Naive thymus-derived CD8-positive, alpha-beta T cell (primary cell): ENCODE measurements at regions not wholly inside any gene's neighbourhood (a gene's known extent, or its start where the extent isn't known, plus 50 kb on each side); places are given as distances from the start of the nearest gene placed in this dataset.
A peak's percentile ranks its signal among the peaks of the same experiment; 100 is the strongest.

Experiments used
- ATAC-seq, 2 donors: fragments of 150-1000 bp; cut with Tn5 transposase in 1 of 2; sonication (Bioruptor Pico), chemical (Tn5 transposase) in 1 of 2; 1 replicate in 1 of 2; 2 replicates in 1 of 2; pipeline ENCODE4 v1.10.0; 2021; ENCODE audit warnings: mild to moderate bottlenecking in 2 of 2, moderate library complexity in 2 of 2
- POLR2A ChIA-PET: fragments of 350-600 bp; sonication (Branson Sonifier 250); formaldehyde crosslinking; loops from one replicate; lab custom pipeline; 2021; ENCODE audit warnings: antibody characterized with exemption; lab: Charles Lee
- DNase-seq, 10 donors: peaks; one replicate each; pipeline versions ENCODE4 v3.0.0 to v3.0.0-alpha.2; 2020 to 2022
- H3K27ac Mint-ChIP-seq, 10 donors: one replicate each; pipeline ENCODE4 v1.8.0; 2020 to 2022; ENCODE audit warnings: mild to moderate bottlenecking in 10 of 10, mixed read lengths in 10 of 10, moderate library complexity in 4 of 10, inconsistent platforms in 1 of 10
- H3K27me3 Mint-ChIP-seq, 5 donors: one replicate each; pipeline ENCODE4 v1.8.0; 2021 to 2022; ENCODE audit warnings: mixed read lengths in 5 of 5
- H3K36me3 Mint-ChIP-seq, 3 donors: one replicate each; pipeline ENCODE4 v1.8.0; 2020 to 2022; ENCODE audit warnings: mixed read lengths in 3 of 3, mild to moderate bottlenecking in 2 of 3, inconsistent platforms in 1 of 3
- H3K4me1 Mint-ChIP-seq, 4 donors: one replicate each; pipeline ENCODE4 v1.8.0; 2021 to 2022; ENCODE audit warnings: mixed read lengths in 4 of 4
- H3K4me3 Mint-ChIP-seq, 10 donors: one replicate each; pipeline ENCODE4 v1.8.0; 2020 to 2022; ENCODE audit warnings: mild to moderate bottlenecking in 10 of 10, mixed read lengths in 10 of 10, moderate library complexity in 6 of 10, inconsistent platforms in 1 of 10
- H3K9me3 Mint-ChIP-seq, 9 donors: one replicate each; pipeline ENCODE4 v1.8.0; 2020 to 2022; ENCODE audit warnings: mixed read lengths in 9 of 9, mild to moderate bottlenecking in 3 of 9, inconsistent platforms in 1 of 9, moderate library complexity in 1 of 9

DNA sequence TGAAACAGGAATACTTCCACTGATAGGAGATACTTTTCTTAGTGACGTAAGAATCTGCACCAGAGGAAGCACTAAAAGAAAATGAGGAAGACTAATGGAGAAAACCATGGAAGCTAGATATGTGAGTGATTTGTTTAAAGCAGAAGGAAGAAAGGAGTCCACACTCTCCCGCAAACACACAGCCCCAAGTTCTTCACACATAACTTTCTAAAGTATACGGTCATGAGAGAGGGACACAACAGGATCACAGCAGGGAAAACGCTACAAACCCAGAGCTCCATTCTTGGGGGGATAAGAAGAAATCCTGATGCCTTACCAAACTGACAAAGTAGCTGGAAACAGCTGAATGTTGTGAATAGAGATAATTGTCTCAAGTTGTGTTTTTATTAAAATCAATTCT lies 222.2 kb upstream of the TMEM161B start:
- no peaks in the 10 kb centered on the region for H3K9me3 Mint-ChIP-seq
- no peak overlapping the region for H3K27ac Mint-ChIP-seq
- H3K4me1 Mint-ChIP-seq = no peaks in the 10 kb centered on the region
- POLR2A ChIA-PET = no interaction called here
- no peak overlapping the region for H3K4me3 Mint-ChIP-seq
- H3K36me3 Mint-ChIP-seq = no peaks in the 10 kb centered on the region
- DNase-seq (no peak), ATAC-seq (no peak)
- H3K27me3 Mint-ChIP-seq = peaks cover 8 to 39% (median 17%) of the 10 kb centered on the region in 5 donors

GRCh38 chr5:88489364-88489763 lies 220.7 kb upstream of the TMEM161B start:
- Mint-ChIP-seq H3K27ac (no peak overlapping the region), H3K4me3 (no peak overlapping the region), H3K36me3 (no peaks in the 10 kb centered on the region), H3K9me3 (no peaks in the 10 kb centered on the region), H3K4me1 (no peaks in the 10 kb centered on the region), H3K27me3 (peaks cover 6 to 38% (median 14%) of the 10 kb centered on the region in 5 donors)
- DNase-seq (no peak), ATAC-seq (no peak)
- POLR2A ChIA-PET = no interaction called here

- DNase-seq (no peak), ATAC-seq (no peak)
- POLR2A ChIA-PET = no interaction called here
- peak overlapping the region in 1 of 10 donors; percentile 19 for H3K27ac Mint-ChIP-seq
- no peak overlapping the region for H3K4me3 Mint-ChIP-seq
- no peaks in the 10 kb centered on the region for H3K4me1 Mint-ChIP-seq
- H3K9me3 Mint-ChIP-seq = no peaks in the 10 kb centered on the region
- H3K27me3 Mint-ChIP-seq = peaks cover 6 to 38% (median 14%) of the 10 kb centered on the region in 5 donors
- H3K36me3 Mint-ChIP-seq = no peaks in the 10 kb centered on the region
Observed at GRCh38 chr5:88488561-88488960, 219.9 kb upstream of the TMEM161B start.

GRCh38 chr5:88488130-88488529 lies 219.5 kb upstream of the TMEM161B start:
- Mint-ChIP-seq H3K9me3 (no peaks in the 10 kb centered on the region), H3K4me3 (no peak overlapping the region), H3K4me1 (no peaks in the 10 kb centered on the region), H3K27ac (peak overlapping the region in 1 of 10 donors; percentile 19), H3K27me3 (peaks cover 6 to 38% (median 14%) of the 10 kb centered on the region in 5 donors), H3K36me3 (no peaks in the 10 kb centered on the region)
- ATAC-seq = no peak
- POLR2A ChIA-PET = no interaction called here
- DNase-seq = no peak

GRCh38 chr5:88487066-88487465 lies 218.4 kb upstream of the TMEM161B start:
- POLR2A ChIA-PET = no interaction called here
- no peak for DNase-seq
- no peaks in the 10 kb centered on the region for H3K9me3 Mint-ChIP-seq
- no peak for ATAC-seq
- H3K4me3 Mint-ChIP-seq = no peak overlapping the region
- no peaks in the 10 kb centered on the region for H3K36me3 Mint-ChIP-seq
- peaks cover 3 to 32% (median 12%) of the 10 kb centered on the region in 5 donors for H3K27me3 Mint-ChIP-seq
- no peaks in the 10 kb centered on the region for H3K4me1 Mint-ChIP-seq
- no peak overlapping the region for H3K27ac Mint-ChIP-seq

- H3K4me3 Mint-ChIP-seq = no peak overlapping the region
- ATAC-seq (no peak), DNase-seq (no peak)
- H3K36me3 Mint-ChIP-seq = no peaks in the 10 kb centered on the region
- H3K4me1 Mint-ChIP-seq = no peaks in the 10 kb centered on the region
- POLR2A ChIA-PET = no interaction called here
- H3K27me3 Mint-ChIP-seq = peaks cover 3 to 28% (median 11%) of the 10 kb centered on the region in 5 donors
- no peak overlapping the region for H3K27ac Mint-ChIP-seq
- no peaks in the 10 kb centered on the region for H3K9me3 Mint-ChIP-seq
Observed at GRCh38 chr5:88486431-88486830, 217.8 kb upstream of the TMEM161B start.

DNA sequence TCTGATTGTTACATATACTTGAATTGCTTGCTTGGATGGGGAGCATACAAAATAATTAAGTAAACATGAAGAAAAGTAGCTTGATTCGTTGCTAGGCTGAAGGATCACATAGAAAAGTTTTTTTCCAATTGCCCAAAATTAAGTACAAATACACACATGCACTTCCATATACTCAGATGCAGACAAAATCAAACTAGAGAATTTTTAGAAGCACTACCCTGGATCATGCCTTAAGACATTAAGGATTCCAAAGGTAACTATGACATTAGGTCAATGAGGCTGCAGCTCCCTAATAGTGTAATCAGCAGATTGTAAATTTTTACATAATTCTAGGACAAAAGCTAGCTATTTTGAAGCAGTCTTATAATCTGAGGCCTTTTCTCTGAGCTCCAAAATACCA lies 216.9 kb upstream of the TMEM161B start:
- no peaks in the 10 kb centered on the region for H3K36me3 Mint-ChIP-seq
- DNase-seq (no peak), ATAC-seq (no peak)
- no peaks in the 10 kb centered on the region for H3K9me3 Mint-ChIP-seq
- POLR2A ChIA-PET = no interaction called here
- no peak overlapping the region for H3K4me3 Mint-ChIP-seq
- no peak overlapping the region for H3K27ac Mint-ChIP-seq
- H3K4me1 Mint-ChIP-seq = no peaks in the 10 kb centered on the region
- peaks cover 3 to 28% (median 12%) of the 10 kb centered on the region in 5 donors for H3K27me3 Mint-ChIP-seq

DNA sequence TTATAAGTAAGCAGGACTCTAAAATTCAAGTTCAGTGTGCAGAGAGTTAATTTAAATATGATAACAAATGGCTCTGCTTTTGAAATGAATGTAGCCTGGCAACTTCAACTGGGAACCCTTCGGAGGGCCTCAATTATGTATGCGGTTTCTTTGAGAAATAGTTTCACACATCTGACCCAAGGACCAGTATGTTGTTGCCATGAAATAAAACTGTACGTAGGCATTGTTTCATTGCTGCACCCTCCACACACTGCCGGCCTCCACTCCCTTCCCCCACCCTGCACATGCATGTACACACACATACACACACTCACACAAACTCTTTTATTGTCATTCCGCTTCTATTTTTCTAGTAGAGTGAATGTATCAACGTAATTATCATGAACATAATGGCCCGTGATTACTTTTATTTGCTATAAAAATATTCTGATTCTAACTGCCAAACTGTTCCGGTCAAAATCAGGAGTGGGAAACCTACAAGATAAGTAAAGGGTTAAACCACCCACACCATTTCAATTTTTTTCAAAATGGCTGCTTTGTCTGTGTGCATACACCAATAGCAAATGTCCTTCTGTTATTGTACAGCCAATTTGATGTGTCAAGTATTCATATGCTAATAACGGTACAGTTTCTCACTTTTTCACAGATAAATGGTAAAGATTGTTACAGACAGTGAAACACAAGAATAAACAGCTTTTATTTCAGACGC lies 215.5 kb upstream of the TMEM161B start:
- Mint-ChIP-seq H3K4me1 (no peaks in the 10 kb centered on the region), H3K9me3 (no peaks in the 10 kb centered on the region), H3K4me3 (no peak overlapping the region), H3K36me3 (no peaks in the 10 kb centered on the region), H3K27me3 (peaks cover 2 to 28% (median 13%) of the 10 kb centered on the region in 5 donors), H3K27ac (peak overlapping the region in 1 of 10 donors; percentile 35)
- DNase-seq (no peak), ATAC-seq (no peak)
- POLR2A ChIA-PET = no interaction called here

GRCh38 chr5:88480801-88481499 lies 212.3 kb upstream of the TMEM161B start:
- POLR2A ChIA-PET = no interaction called here
- Mint-ChIP-seq H3K4me1 (no peaks in the 10 kb centered on the region), H3K4me3 (no peak overlapping the region), H3K36me3 (no peaks in the 10 kb centered on the region), H3K27me3 (peaks cover 3 to 16% (median 15%) of the 10 kb centered on the region in 5 donors), H3K27ac (no peak overlapping the region), H3K9me3 (no peaks in the 10 kb centered on the region)
- DNase-seq (no peak), ATAC-seq (no peak)

DNA sequence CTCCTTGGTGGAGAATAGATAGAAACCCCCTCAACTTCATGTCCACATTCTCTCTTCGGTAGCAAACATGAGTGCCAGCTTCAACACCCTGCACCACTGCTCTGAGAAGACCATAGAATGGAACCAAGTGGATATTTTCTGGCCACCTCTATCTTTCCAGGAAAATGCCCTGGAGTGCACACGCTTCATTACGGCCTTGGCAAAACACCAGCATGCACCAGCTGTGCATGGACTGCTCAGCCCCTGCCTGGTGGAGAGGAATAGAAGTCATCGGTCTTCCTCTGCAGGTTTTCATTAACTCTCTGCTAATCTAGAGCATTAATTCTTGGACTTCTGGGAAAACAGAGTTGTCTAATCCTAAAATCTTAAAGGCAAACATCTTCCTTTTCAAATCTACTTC lies 211.6 kb upstream of the TMEM161B start:
- Mint-ChIP-seq H3K27ac (no peak overlapping the region), H3K4me1 (no peaks in the 10 kb centered on the region), H3K27me3 (peaks cover 3 to 22% (median 16%) of the 10 kb centered on the region in 5 donors), H3K4me3 (no peak overlapping the region), H3K36me3 (no peaks in the 10 kb centered on the region), H3K9me3 (no peaks in the 10 kb centered on the region)
- DNase-seq = no peak
- no peak for ATAC-seq
- POLR2A ChIA-PET = no interaction called here

- no peaks in the 10 kb centered on the region for H3K4me1 Mint-ChIP-seq
- peak overlapping the region in 1 of 10 donors; percentile 18 for H3K27ac Mint-ChIP-seq
- no peak overlapping the region for H3K4me3 Mint-ChIP-seq
- H3K27me3 Mint-ChIP-seq = peaks cover 12 to 39% (median 21%) of the 10 kb centered on the region in 5 donors
- peaks cover 0 to 9% (median 5%) of the 10 kb centered on the region in 3 donors for H3K36me3 Mint-ChIP-seq
- peaks cover 0 to 11% (median 6%) of the 10 kb centered on the region in 9 donors for H3K9me3 Mint-ChIP-seq
- no peak for ATAC-seq
- POLR2A ChIA-PET = no interaction called here
- DNase-seq = no peak
Observed at GRCh38 chr5:88474574-88474973, 205.9 kb upstream of the TMEM161B start.

DNA sequence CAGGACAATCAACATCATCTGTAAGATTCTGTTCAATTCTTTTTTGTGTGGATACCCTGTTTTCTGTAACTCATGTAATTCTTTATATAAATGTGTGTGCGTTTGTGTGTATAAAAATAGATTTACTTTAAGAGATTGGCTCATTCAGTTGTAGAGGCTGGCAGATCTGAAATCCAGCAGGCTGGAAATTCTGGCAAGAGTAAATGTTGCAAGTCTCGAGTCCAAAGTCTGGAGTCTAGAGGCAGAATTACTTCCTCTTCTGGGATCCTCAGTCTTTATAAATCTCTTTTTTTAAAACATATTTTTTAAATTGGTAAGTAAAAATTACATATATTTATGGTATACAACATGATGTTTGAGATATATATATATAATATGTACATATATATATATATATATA lies 202.1 kb upstream of the TMEM161B start:
- Mint-ChIP-seq H3K27ac (no peak overlapping the region), H3K27me3 (peaks cover 9 to 38% (median 16%) of the 10 kb centered on the region in 5 donors), H3K4me1 (no peaks in the 10 kb centered on the region), H3K36me3 (peaks cover 0 to 9% (median 5%) of the 10 kb centered on the region in 3 donors), H3K4me3 (no peak overlapping the region), H3K9me3 (peaks cover 0 to 11% (median 8%) of the 10 kb centered on the region in 9 donors)
- ATAC-seq (no peak), DNase-seq (no peak)
- POLR2A ChIA-PET = no interaction called here

DNA sequence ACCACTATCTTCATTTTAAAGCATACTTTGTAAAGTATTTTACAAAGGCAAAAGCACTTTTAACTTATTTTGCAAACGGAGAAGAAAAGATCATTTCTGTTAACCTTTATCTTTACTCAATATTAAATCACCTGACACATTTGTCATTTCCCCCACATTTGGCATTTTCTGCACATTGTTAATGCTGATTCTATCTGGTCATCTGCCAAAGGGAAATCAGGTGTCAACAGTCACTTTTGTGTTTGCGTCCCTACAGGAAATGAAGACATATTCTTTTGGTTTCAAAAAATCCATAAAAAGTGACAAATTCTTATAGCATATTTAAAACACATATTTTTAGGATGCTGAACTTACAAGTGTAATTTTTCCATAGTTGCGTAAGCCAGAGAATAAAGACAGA lies 191.3 kb upstream of the TMEM161B start:
- no peaks in the 10 kb centered on the region for H3K36me3 Mint-ChIP-seq
- H3K27ac Mint-ChIP-seq = no peak overlapping the region
- H3K4me1 Mint-ChIP-seq = no peaks in the 10 kb centered on the region
- no peak overlapping the region for H3K4me3 Mint-ChIP-seq
- peaks cover 2 to 17% (median 13%) of the 10 kb centered on the region in 5 donors for H3K27me3 Mint-ChIP-seq
- ATAC-seq (no peak), DNase-seq (no peak)
- H3K9me3 Mint-ChIP-seq = no peaks in the 10 kb centered on the region
- POLR2A ChIA-PET = no interaction called here
